ENCODE measurements at regions not wholly inside any gene's neighbourhood (a gene's known extent, or its start where the extent isn't known, plus 50 kb on each side); places are given as distances from the start of the nearest gene placed in this dataset.
A peak's percentile ranks its signal among the peaks of the same experiment; 100 is the strongest.

GRCh38 chr2:2613279-2614199, 282.5 kb upstream of the MYT1L start:
- no peak for TF ChIP-seq CTCF (IDR thresholded peaks at IDR 0.05)
- POLR2A ChIA-PET, result no interaction called here
- ATAC-seq (ENCODE audit: low read depth) (peak; percentile 99), DNase-seq (peak; percentile 46)
- peak overlapping the region; percentile 8 for H3K27ac Mint-ChIP-seq
- H3K4me1 Mint-ChIP-seq, result peaks cover 5% of the 10 kb centered on the region
- H3K9me3 Mint-ChIP-seq, result peaks cover 7% of the 10 kb centered on the region
- CTCF ChIA-PET, result no interaction called here
- peak overlapping the region; percentile 79 for H3K4me3 Mint-ChIP-seq
- no peaks in the 10 kb centered on the region for H3K36me3 Mint-ChIP-seq (ENCODE audit: low read depth)
- intact Hi-C loops (cut with micrococcal nuclease), result loop anchor here (5.0 kb wide), 1 partner anchor 1936 kb away; the partner anchor contains the start of gene TMEM18
- peaks cover 8% of the 10 kb centered on the region for H3K27me3 Mint-ChIP-seq

- ChIA-PET POLR2A (no interaction called here), CTCF (no interaction called here)
- TF ChIP-seq CTCF (IDR thresholded peaks at IDR 0.05), result no peak
- intact Hi-C loops (cut with micrococcal nuclease), result loop anchor here (5.0 kb wide), 1 partner anchor 1933 kb away; the partner anchor contains the start of gene TMEM18
- H3K9me3 Mint-ChIP-seq, result peaks cover 5% of the 10 kb centered on the region
- peaks cover 5% of the 10 kb centered on the region for H3K4me1 Mint-ChIP-seq
- no peak for ATAC-seq (ENCODE audit: low read depth)
- H3K27ac Mint-ChIP-seq, result no peak overlapping the region
- peaks cover 3% of the 10 kb centered on the region for H3K27me3 Mint-ChIP-seq
- no peak overlapping the region for H3K4me3 Mint-ChIP-seq
- no peaks in the 10 kb centered on the region for H3K36me3 Mint-ChIP-seq (ENCODE audit: low read depth)
- no peak for DNase-seq
Measured at GRCh38 chr2:2610751-2611150, 279.7 kb upstream of the MYT1L start.

GRCh38 chr2:2600366-2600765, 269.3 kb upstream of the MYT1L start:
- H3K27me3 Mint-ChIP-seq, result no peaks in the 10 kb centered on the region
- intact Hi-C loops (cut with micrococcal nuclease), result no loop called here

GRCh38 chr2:2599441-2599840, 268.4 kb upstream of the MYT1L start:
- Mint-ChIP-seq H3K27me3 (no peaks in the 10 kb centered on the region), H3K4me1 (no peaks in the 10 kb centered on the region), H3K9me3 (no peaks in the 10 kb centered on the region), H3K4me3 (no peak overlapping the region), H3K36me3 (ENCODE audit: low read depth) (no peaks in the 10 kb centered on the region), H3K27ac (no peak overlapping the region)
- no peak for ATAC-seq (ENCODE audit: low read depth)
- CTCF ChIA-PET, result no interaction called here
- POLR2A ChIA-PET, result no interaction called here
- intact Hi-C loops (cut with micrococcal nuclease), result no loop called here
- no peak for DNase-seq
- no peak for TF ChIP-seq CTCF (IDR thresholded peaks at IDR 0.05)

More at GRCh38 chr2:2600366-2600765, 269.3 kb upstream of the MYT1L start:
- ChIA-PET CTCF (no interaction called here), POLR2A (no interaction called here)
- H3K36me3 Mint-ChIP-seq (ENCODE audit: low read depth), result no peaks in the 10 kb centered on the region
- H3K9me3 Mint-ChIP-seq, result no peaks in the 10 kb centered on the region
- TF ChIP-seq CTCF (IDR thresholded peaks at IDR 0.05), result no peak
- no peaks in the 10 kb centered on the region for H3K4me1 Mint-ChIP-seq
- no peak overlapping the region for H3K4me3 Mint-ChIP-seq
- H3K27ac Mint-ChIP-seq, result no peak overlapping the region
- DNase-seq (no peak), ATAC-seq (ENCODE audit: low read depth) (no peak)

GRCh38 chr2:2597712-2598111, 266.6 kb upstream of the MYT1L start:
- DNase-seq (no peak), ATAC-seq (ENCODE audit: low read depth) (no peak)
- Mint-ChIP-seq H3K27ac (no peak overlapping the region), H3K27me3 (no peaks in the 10 kb centered on the region), H3K9me3 (no peaks in the 10 kb centered on the region), H3K4me3 (no peak overlapping the region), H3K4me1 (no peaks in the 10 kb centered on the region), H3K36me3 (ENCODE audit: low read depth) (no peaks in the 10 kb centered on the region)
- intact Hi-C loops (cut with micrococcal nuclease), result no loop called here
- POLR2A ChIA-PET, result no interaction called here
- TF ChIP-seq CTCF (IDR thresholded peaks at IDR 0.05), result no peak
- CTCF ChIA-PET, result no interaction called here
